Hematopoietic multipotent progenitor cell treated with erythropoietin and hydrocortisone succinate and interleukin-3 and kit ligand, for 4 days (in vitro differentiated cells): ENCODE measurements at regions not wholly inside any gene's neighbourhood (a gene's known extent, or its start where the extent isn't known, plus 50 kb on each side); places are given as distances from the start of the nearest gene placed in this dataset.
A peak's percentile ranks its signal among the peaks of the same experiment; 100 is the strongest.

Experiments used
- DNase-seq: peaks from one replicate; pipeline ENCODE4 v3.0.0-alpha.2; 2015

GRCh38 chr5:178808886-178809285 is 50.9 kb upstream of the ZNF354B start:
- no peak for DNase-seq

- DNase-seq, result no peak
Measured at GRCh38 chr5:178801021-178801420, 58.7 kb upstream of the ZNF354B start.

- DNase-seq, result no peak
Measured at GRCh38 chr5:178797546-178798440, 62.0 kb upstream of the ZNF354B start.

GRCh38 chr5:178797101-178797521 is 62.6 kb upstream of the ZNF354B start:
- DNase-seq, result no peak

- no peak for DNase-seq
Measured at GRCh38 chr5:178796165-178796945, 63.4 kb upstream of the ZNF354B start.

- DNase-seq, result no peak
Measured at GRCh38 chr5:178794433-178794832, 64.0 kb upstream of the ZNF354A start.

- DNase-seq, result no peak
Measured at GRCh38 chr5:178793696-178794095, 63.2 kb upstream of the ZNF354A start.

GRCh38 chr5:178793151-178793550 is 62.7 kb upstream of the ZNF354A start:
- DNase-seq, result peak; percentile 39

GRCh38 chr5:178791976-178792375 is 61.5 kb upstream of the ZNF354A start:
- no peak for DNase-seq

GRCh38 chr5:178790371-178790770 is 59.9 kb upstream of the ZNF354A start:
- DNase-seq, result no peak

- DNase-seq, result no peak
Measured at GRCh38 chr5:178788381-178789085, 58.1 kb upstream of the ZNF354A start.

GRCh38 chr5:178787889-178788288 is 57.4 kb upstream of the ZNF354A start:
- no peak for DNase-seq

GRCh38 chr5:178786859-178787499 is 56.5 kb upstream of the ZNF354A start:
- no peak for DNase-seq

GRCh38 chr5:178786417-178786816 is 56.0 kb upstream of the ZNF354A start:
- no peak for DNase-seq

GRCh38 chr5:178785999-178786398 is 55.5 kb upstream of the ZNF354A start:
- no peak for DNase-seq

GRCh38 chr5:178784391-178784790 is 53.9 kb upstream of the ZNF354A start:
- DNase-seq, result no peak

- DNase-seq, result no peak
Measured at GRCh38 chr5:178781936-178782335, 51.5 kb upstream of the ZNF354A start.

- DNase-seq, result no peak
Measured at GRCh38 chr5:178780581-178781498, 50.4 kb upstream of the ZNF354A start.
